A549 (cell line): ENCODE measurements at regions not wholly inside any gene's neighbourhood (a gene's known extent, or its start where the extent isn't known, plus 50 kb on each side); places are given as distances from the start of the nearest gene placed in this dataset.

ENCODE experiments used
- BCL3 ChIP-seq: fragments of >200 bp; sonication (Bioruptor Twin); formaldehyde crosslinking; IDR thresholded peaks from 3 replicates; pipeline ENCODE4 v1.6.1; 2016
- EP300 ChIP-seq, 2 experiments: fragments of >200 bp; sonication (Bioruptor Twin); formaldehyde crosslinking; IDR thresholded peaks; 2 replicates in 1 of 2; 3 replicates in 1 of 2; pipeline ENCODE4 v1.6.1; 2016 to 2017
- MAFK ChIP-seq: fragments of 450-650 bp; IDR thresholded peaks from 2 replicates; pipeline ENCODE4 v1.6.1; 2014; ENCODE audit not compliant: partially characterized antibody
- MYC ChIP-seq: IDR thresholded peaks from 2 replicates; pipeline ENCODE4 v1.6.1; 2012; ENCODE audit warnings: mild to moderate bottlenecking, inconsistent platforms, low read length, improper control_type of control experiment, borderline replicate concordance
- NFE2L2 ChIP-seq: fragments of 150-350 bp; conservative IDR thresholded peaks from 2 replicates; pipeline ENCODE4 v1.6.1; 2014; ENCODE audit warnings: low read length
- RFX5 ChIP-seq: fragments of 450-650 bp; IDR thresholded peaks from 2 replicates; pipeline ENCODE4 v1.7.1; 2014; ENCODE audit warnings: antibody characterized with exemption, mild to moderate bottlenecking, moderate library complexity
- ZFP36 ChIP-seq: fragments of 450-650 bp; IDR thresholded peaks from 2 replicates; pipeline ENCODE4 v1.6.1; 2014; ENCODE audit warnings: borderline replicate concordance; ENCODE audit not compliant: partially characterized antibody
- TF ChIP-seq, protein P1 (sequence below): fragments of >200 bp; sonication (Bioruptor Twin); formaldehyde crosslinking; IDR thresholded peaks from 3 replicates; pipeline ENCODE4 v1.5.1; 2016

DNA sequence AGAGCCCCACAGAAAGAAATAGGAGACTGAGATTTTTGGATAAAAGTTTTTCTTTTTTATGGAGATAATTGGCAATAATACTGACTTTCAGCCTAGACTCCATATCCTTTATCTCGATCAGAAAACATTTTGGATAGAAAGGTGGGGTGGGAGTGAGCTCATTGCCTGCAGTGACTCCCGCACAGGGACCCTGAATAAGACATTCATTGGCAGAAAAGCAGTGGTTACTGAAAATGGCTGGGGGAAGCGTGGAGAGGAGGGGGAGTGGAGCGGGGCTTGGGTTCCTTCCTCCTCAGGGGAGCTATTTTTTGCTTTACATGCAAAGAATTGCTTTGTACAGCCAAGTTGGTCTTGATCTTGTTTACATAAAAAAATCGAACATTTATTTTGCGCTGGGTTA lies 90.4 kb upstream of the BMPER start:
- TF ChIP-seq BCL3: no peak
- TF ChIP-seq NFE2L2: no peak
- TF ChIP-seq RFX5: no peak
- TF ChIP-seq, protein P1, sequence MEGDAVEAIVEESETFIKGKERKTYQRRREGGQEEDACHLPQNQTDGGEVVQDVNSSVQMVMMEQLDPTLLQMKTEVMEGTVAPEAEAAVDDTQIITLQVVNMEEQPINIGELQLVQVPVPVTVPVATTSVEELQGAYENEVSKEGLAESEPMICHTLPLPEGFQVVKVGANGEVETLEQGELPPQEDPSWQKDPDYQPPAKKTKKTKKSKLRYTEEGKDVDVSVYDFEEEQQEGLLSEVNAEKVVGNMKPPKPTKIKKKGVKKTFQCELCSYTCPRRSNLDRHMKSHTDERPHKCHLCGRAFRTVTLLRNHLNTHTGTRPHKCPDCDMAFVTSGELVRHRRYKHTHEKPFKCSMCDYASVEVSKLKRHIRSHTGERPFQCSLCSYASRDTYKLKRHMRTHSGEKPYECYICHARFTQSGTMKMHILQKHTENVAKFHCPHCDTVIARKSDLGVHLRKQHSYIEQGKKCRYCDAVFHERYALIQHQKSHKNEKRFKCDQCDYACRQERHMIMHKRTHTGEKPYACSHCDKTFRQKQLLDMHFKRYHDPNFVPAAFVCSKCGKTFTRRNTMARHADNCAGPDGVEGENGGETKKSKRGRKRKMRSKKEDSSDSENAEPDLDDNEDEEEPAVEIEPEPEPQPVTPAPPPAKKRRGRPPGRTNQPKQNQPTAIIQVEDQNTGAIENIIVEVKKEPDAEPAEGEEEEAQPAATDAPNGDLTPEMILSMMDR: no peak
- TF ChIP-seq MYC: no peak
- TF ChIP-seq MAFK: no peak
- no peak for TF ChIP-seq ZFP36
- no peak for TF ChIP-seq EP300 (IDR thresholded peaks at IDR 0.05)
